PFSK-1 (cell line): ENCODE measurements at regions not wholly inside any gene's neighbourhood (a gene's known extent, or its start where the extent isn't known, plus 50 kb on each side); places are given as distances from the start of the nearest gene placed in this dataset.

Source experiments
- FOXP2 ChIP-seq: optimal IDR thresholded peaks from 2 replicates; pipeline ENCODE3; 2011; ENCODE audit warnings: borderline replicate concordance, control low read depth, inconsistent platforms; ENCODE audit not compliant: insufficient read depth; ENCODE audit errors: extremely low read length, extremely low read depth
- POLR2AphosphoS5 ChIP-seq: IDR thresholded peaks from 2 replicates; pipeline ENCODE4 v1.6.1; 2012; ENCODE audit warnings: low read depth, mild to moderate bottlenecking, control low read depth, low read length, moderate library complexity
- REST ChIP-seq, 2 experiments: IDR thresholded peaks; 2 replicates each; pipeline versions ENCODE4 v1.6.1 to v1.8.0; 2011 to 2012; ENCODE audit warnings: low read depth in 2 of 2, low read length in 2 of 2, control low read depth in 1 of 2, inconsistent platforms in 1 of 2, mild to moderate bottlenecking in 1 of 2, moderate library complexity in 1 of 2; ENCODE audit not compliant: insufficient read depth in 1 of 2
- SIN3A ChIP-seq: IDR thresholded peaks from 2 replicates; pipeline ENCODE4 v1.6.1; 2012; ENCODE audit warnings: mild to moderate bottlenecking, low read length, moderate library complexity, borderline replicate concordance; ENCODE audit not compliant: insufficient read depth
- TAF1 ChIP-seq: IDR thresholded peaks from 2 replicates; pipeline ENCODE4 v1.6.1; 2012; ENCODE audit warnings: low read length, control low read depth, borderline replicate concordance; ENCODE audit not compliant: insufficient read depth

GRCh38 chr12:91349476-91349875, 166.9 kb upstream of the DCN start:
- TF ChIP-seq POLR2AphosphoS5 = no peak
- no peak for TF ChIP-seq TAF1
- no peak for TF ChIP-seq SIN3A
- no peak for TF ChIP-seq FOXP2
- no peak for TF ChIP-seq REST (IDR thresholded peaks at IDR 0.05; ENCODE audit: insufficient read depth in 1 of 2, low read depth in 2 of 2, low read length in 2 of 2)

- no peak for TF ChIP-seq TAF1
- TF ChIP-seq FOXP2 = no peak
- TF ChIP-seq POLR2AphosphoS5 = no peak
- TF ChIP-seq REST (IDR thresholded peaks at IDR 0.05; ENCODE audit: insufficient read depth in 1 of 2, low read depth in 2 of 2, low read length in 2 of 2) = no peak
- TF ChIP-seq SIN3A = no peak
Observed at GRCh38 chr12:91347481-91348214, 165.0 kb upstream of the DCN start.

- TF ChIP-seq POLR2AphosphoS5 (no peak), TAF1 (no peak), SIN3A (no peak), FOXP2 (no peak), REST (IDR thresholded peaks at IDR 0.05; ENCODE audit: insufficient read depth in 1 of 2, low read depth in 2 of 2, low read length in 2 of 2) (no peak)
Observed at GRCh38 chr12:91346827-91347226, 164.2 kb upstream of the DCN start.

- TF ChIP-seq SIN3A = no peak
- no peak for TF ChIP-seq REST (IDR thresholded peaks at IDR 0.05; ENCODE audit: insufficient read depth in 1 of 2, low read depth in 2 of 2, low read length in 2 of 2)
- TF ChIP-seq FOXP2 = no peak
- no peak for TF ChIP-seq TAF1
- TF ChIP-seq POLR2AphosphoS5 = no peak
Observed at GRCh38 chr12:91344408-91344807, 161.8 kb upstream of the DCN start.

GRCh38 chr12:91343010-91343409, 160.4 kb upstream of the DCN start:
- TF ChIP-seq SIN3A = no peak
- TF ChIP-seq REST (IDR thresholded peaks at IDR 0.05; ENCODE audit: insufficient read depth in 1 of 2, low read depth in 2 of 2, low read length in 2 of 2) = no peak
- no peak for TF ChIP-seq FOXP2
- TF ChIP-seq TAF1 = no peak
- no peak for TF ChIP-seq POLR2AphosphoS5
